Stimulated activated CD4-positive, alpha-beta T cell treated with anti-CD3 and anti-CD28 coated beads, Interleukin-12 subunit alpha, Interleukin-12 subunit beta, amount 100 ng/mL, for 48 hours (primary cell): ENCODE measurements at regions not wholly inside any gene's neighbourhood (a gene's known extent, or its start where the extent isn't known, plus 50 kb on each side); places are given as distances from the start of the nearest gene placed in this dataset.
"Not testable (repeated sequence)": the region's sequence is repeated elsewhere in the genome, so short reads cannot be mapped to it uniquely, and the experiment has no call there.

Experiments used
- DNase-seq, 3 donors: peaks; one replicate each; pipeline ENCODE4 v3.0.0-alpha.2; 2020; ENCODE audit warnings: low read depth in 2 of 3, low spot score in 1 of 3

- DNase-seq, result no peak
These were observed 344.3 kb downstream of the GBA3 start for GRCh38 chr4:23036921-23037495.

- DNase-seq, result no peak
These were observed 343.8 kb downstream of the GBA3 start for GRCh38 chr4:23036503-23036902.

- no peak for DNase-seq
These were observed 342.9 kb downstream of the GBA3 start for GRCh38 chr4:23035521-23036056.

- no peak for DNase-seq
These were observed 342.0 kb downstream of the GBA3 start for GRCh38 chr4:23034731-23035130.

GRCh38 chr4:23033796-23034195 is 341.1 kb downstream of the GBA3 start:
- no peak for DNase-seq

- no peak for DNase-seq
These were observed 336.1 kb downstream of the GBA3 start for GRCh38 chr4:23028875-23029274.

GRCh38 chr4:23023666-23024065 is 330.9 kb downstream of the GBA3 start:
- DNase-seq, result no peak

GRCh38 chr4:23023121-23023520 is 330.4 kb downstream of the GBA3 start:
- DNase-seq, result no peak

GRCh38 chr4:23022032-23022431 is 329.3 kb downstream of the GBA3 start:
- DNase-seq, result no peak

GRCh38 chr4:23021040-23021439 is 328.3 kb downstream of the GBA3 start:
- no peak for DNase-seq

GRCh38 chr4:23020399-23020798 is 327.7 kb downstream of the GBA3 start:
- DNase-seq, result not testable (repeated sequence)

- no peak for DNase-seq
These were observed 324.2 kb downstream of the GBA3 start for GRCh38 chr4:23016981-23017380.

GRCh38 chr4:23015821-23016220 is 323.1 kb downstream of the GBA3 start:
- DNase-seq, result no peak

GRCh38 chr4:23009093-23009492 is 316.4 kb downstream of the GBA3 start:
- no peak for DNase-seq

- DNase-seq, result no peak
These were observed 314.0 kb downstream of the GBA3 start for GRCh38 chr4:23006756-23007155.

- no peak for DNase-seq
These were observed 313.0 kb downstream of the GBA3 start for GRCh38 chr4:23005691-23006090.

GRCh38 chr4:23001478-23001877 is 308.7 kb downstream of the GBA3 start:
- no peak for DNase-seq

- DNase-seq, result no peak
These were observed 306.7 kb downstream of the GBA3 start for GRCh38 chr4:22999419-22999818.

GRCh38 chr4:22997358-22998224 is 304.9 kb downstream of the GBA3 start:
- DNase-seq, result no peak

GRCh38 chr4:22991576-22991975 is 298.8 kb downstream of the GBA3 start:
- DNase-seq, result no peak

GRCh38 chr4:22988526-22988925 is 295.8 kb downstream of the GBA3 start:
- DNase-seq, result no peak

- DNase-seq, result no peak
These were observed 295.1 kb downstream of the GBA3 start for GRCh38 chr4:22987870-22988269.
